ENCODE measurements at regions not wholly inside any gene's neighbourhood (a gene's known extent, or its start where the extent isn't known, plus 50 kb on each side); places are given as distances from the start of the nearest gene placed in this dataset.

- no peaks in the 10 kb centered on the region for H3K36me3 ChIP-seq
- no peak overlapping the region for H3K4me3 ChIP-seq (ENCODE audit: low read depth in 1 of 2, low read length in 1 of 2)
Observed at GRCh38 chr15:99911816-99912215, 178.6 kb upstream of the LYSMD4 start.

GRCh38 chr15:99909592-99910295 lies 176.5 kb upstream of the LYSMD4 start:
- H3K27ac ChIP-seq: no peak overlapping the region
- TF ChIP-seq CTCF (IDR thresholded peaks at IDR 0.05): no peak
- H3K9me3 ChIP-seq: no peaks in the 10 kb centered on the region
- H3K4me1 ChIP-seq (ENCODE audit: control insufficient read depth in 1 of 2, insufficient read depth in 1 of 2, low read depth in 1 of 2, low read length in 1 of 2): no peaks in the 10 kb centered on the region
- no peak overlapping the region for H3K4me3 ChIP-seq (ENCODE audit: low read depth in 1 of 2, low read length in 1 of 2)
- H3K27me3 ChIP-seq: no peaks in the 10 kb centered on the region
- H3K36me3 ChIP-seq: no peaks in the 10 kb centered on the region

More at GRCh38 chr15:99911816-99912215, 178.6 kb upstream of the LYSMD4 start:
- H3K9me3 ChIP-seq: no peaks in the 10 kb centered on the region
- no peak overlapping the region for H3K27ac ChIP-seq
- H3K4me1 ChIP-seq (ENCODE audit: control insufficient read depth in 1 of 2, insufficient read depth in 1 of 2, low read depth in 1 of 2, low read length in 1 of 2): peaks cover 9 to 17% of the 10 kb centered on the region in 2 experiments
- H3K27me3 ChIP-seq: peaks cover under 1% of the 10 kb centered on the region
- no peak for TF ChIP-seq CTCF (IDR thresholded peaks at IDR 0.05)

GRCh38 chr15:99907698-99908097 lies 174.5 kb upstream of the LYSMD4 start:
- Histone ChIP-seq H3K27me3 (no peaks in the 10 kb centered on the region), H3K9me3 (no peaks in the 10 kb centered on the region), H3K4me3 (ENCODE audit: low read depth in 1 of 2, low read length in 1 of 2) (no peak overlapping the region), H3K4me1 (ENCODE audit: control insufficient read depth in 1 of 2, insufficient read depth in 1 of 2, low read depth in 1 of 2, low read length in 1 of 2) (no peaks in the 10 kb centered on the region), H3K27ac (no peak overlapping the region), H3K36me3 (no peaks in the 10 kb centered on the region)
- TF ChIP-seq CTCF (IDR thresholded peaks at IDR 0.05): no peak

- Histone ChIP-seq H3K27ac (no peak overlapping the region), H3K36me3 (no peaks in the 10 kb centered on the region)
- no peak for TF ChIP-seq CTCF (IDR thresholded peaks at IDR 0.05)
Observed at GRCh38 chr15:99906793-99907192, 173.6 kb upstream of the LYSMD4 start.

GRCh38 chr15:99906311-99906710 lies 173.1 kb upstream of the LYSMD4 start:
- Histone ChIP-seq H3K27ac (no peak overlapping the region), H3K9me3 (no peaks in the 10 kb centered on the region), H3K4me1 (ENCODE audit: control insufficient read depth in 1 of 2, insufficient read depth in 1 of 2, low read depth in 1 of 2, low read length in 1 of 2) (no peaks in the 10 kb centered on the region), H3K36me3 (no peaks in the 10 kb centered on the region), H3K27me3 (no peaks in the 10 kb centered on the region), H3K4me3 (ENCODE audit: low read depth in 1 of 2, low read length in 1 of 2) (no peak overlapping the region)
- no peak for TF ChIP-seq CTCF (IDR thresholded peaks at IDR 0.05)

More at GRCh38 chr15:99906793-99907192, 173.6 kb upstream of the LYSMD4 start:
- H3K9me3 ChIP-seq: no peaks in the 10 kb centered on the region
- no peaks in the 10 kb centered on the region for H3K27me3 ChIP-seq
- H3K4me3 ChIP-seq (ENCODE audit: low read depth in 1 of 2, low read length in 1 of 2): no peak overlapping the region
- H3K4me1 ChIP-seq (ENCODE audit: control insufficient read depth in 1 of 2, insufficient read depth in 1 of 2, low read depth in 1 of 2, low read length in 1 of 2): no peaks in the 10 kb centered on the region

All from neutrophil (primary cell).